ENCODE measurements at regions not wholly inside any gene's neighbourhood (a gene's known extent, or its start where the extent isn't known, plus 50 kb on each side); places are given as distances from the start of the nearest gene placed in this dataset.

GRCh38 chr9:90555351-90556057, 87.1 kb downstream of the DIRAS2 start:
- no peaks in the 10 kb centered on the region for H3K4me1 ChIP-seq
- DNase-seq (no peak), ATAC-seq (no peak)
- intact Hi-C loops (cut with DNase I) = no loop called here
- no peak overlapping the region for H3K27ac ChIP-seq
- no peak overlapping the region for H3K4me3 ChIP-seq
- H3K27me3 ChIP-seq = no peaks in the 10 kb centered on the region
- H3K36me3 ChIP-seq = no peaks in the 10 kb centered on the region
- TF ChIP-seq, protein P1, sequence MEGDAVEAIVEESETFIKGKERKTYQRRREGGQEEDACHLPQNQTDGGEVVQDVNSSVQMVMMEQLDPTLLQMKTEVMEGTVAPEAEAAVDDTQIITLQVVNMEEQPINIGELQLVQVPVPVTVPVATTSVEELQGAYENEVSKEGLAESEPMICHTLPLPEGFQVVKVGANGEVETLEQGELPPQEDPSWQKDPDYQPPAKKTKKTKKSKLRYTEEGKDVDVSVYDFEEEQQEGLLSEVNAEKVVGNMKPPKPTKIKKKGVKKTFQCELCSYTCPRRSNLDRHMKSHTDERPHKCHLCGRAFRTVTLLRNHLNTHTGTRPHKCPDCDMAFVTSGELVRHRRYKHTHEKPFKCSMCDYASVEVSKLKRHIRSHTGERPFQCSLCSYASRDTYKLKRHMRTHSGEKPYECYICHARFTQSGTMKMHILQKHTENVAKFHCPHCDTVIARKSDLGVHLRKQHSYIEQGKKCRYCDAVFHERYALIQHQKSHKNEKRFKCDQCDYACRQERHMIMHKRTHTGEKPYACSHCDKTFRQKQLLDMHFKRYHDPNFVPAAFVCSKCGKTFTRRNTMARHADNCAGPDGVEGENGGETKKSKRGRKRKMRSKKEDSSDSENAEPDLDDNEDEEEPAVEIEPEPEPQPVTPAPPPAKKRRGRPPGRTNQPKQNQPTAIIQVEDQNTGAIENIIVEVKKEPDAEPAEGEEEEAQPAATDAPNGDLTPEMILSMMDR (IDR thresholded peaks at IDR 0.05) = no peak
- no peaks in the 10 kb centered on the region for H3K9me3 ChIP-seq

- DNase-seq = no peak
- no peaks in the 10 kb centered on the region for H3K36me3 ChIP-seq
Measured at GRCh38 chr9:90556897-90557675, 85.5 kb downstream of the DIRAS2 start.

DNA sequence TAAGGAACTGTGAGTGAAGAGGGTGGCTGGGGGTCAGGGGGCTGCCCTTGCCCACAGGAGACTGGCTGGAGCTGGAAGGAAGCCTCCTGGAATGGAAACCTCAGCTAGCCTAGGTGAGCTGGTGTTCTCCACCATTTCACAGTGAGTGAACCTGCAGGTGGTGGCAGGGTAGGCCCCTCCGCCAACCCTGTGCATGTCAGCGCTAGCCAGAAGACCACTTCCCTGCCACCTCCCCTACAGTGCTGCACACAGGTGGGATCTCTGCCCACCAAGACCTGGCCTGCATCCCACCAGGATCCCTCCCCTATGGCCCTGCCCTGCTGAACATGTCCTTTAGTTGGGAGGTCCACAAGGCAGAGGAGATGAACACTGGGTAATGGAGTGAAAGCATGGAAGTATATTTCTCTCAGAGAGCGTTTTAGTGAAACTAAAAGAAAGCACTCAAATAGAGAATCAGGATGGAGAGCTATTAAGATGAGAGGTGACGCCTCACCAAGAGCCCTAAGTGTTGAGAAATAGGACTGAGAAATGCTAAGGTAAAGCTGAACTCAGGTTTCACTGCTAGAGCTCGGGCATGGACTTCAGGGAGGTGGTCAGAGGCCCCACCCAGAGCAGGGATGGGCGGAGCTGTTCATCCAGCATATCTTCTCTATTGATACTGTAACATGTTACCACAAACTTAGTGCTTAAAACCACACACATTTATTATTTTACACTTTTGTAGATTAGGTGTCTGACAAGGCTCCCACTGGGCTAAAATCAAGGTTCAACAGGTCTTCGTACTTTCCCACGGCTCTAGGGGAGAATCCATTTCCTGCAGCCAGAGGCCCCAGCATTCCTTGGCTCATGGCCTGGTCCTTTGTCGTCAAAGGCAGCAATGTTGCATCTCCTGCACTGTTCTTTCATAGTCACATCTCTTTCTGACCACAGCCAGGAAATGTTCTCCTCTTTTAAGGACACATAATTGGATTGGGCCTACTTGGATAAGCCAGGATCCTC, 83.2 kb downstream of the DIRAS2 start:
- no peak for ATAC-seq
- no peaks in the 10 kb centered on the region for H3K27me3 ChIP-seq
- TF ChIP-seq, protein P1 (IDR thresholded peaks at IDR 0.05) = no peak
- no peaks in the 10 kb centered on the region for H3K9me3 ChIP-seq
- no peak for DNase-seq
- no peak overlapping the region for H3K27ac ChIP-seq
- no peaks in the 10 kb centered on the region for H3K36me3 ChIP-seq
- no peak overlapping the region for H3K4me3 ChIP-seq
- intact Hi-C loops (cut with DNase I) = no loop called here
- no peaks in the 10 kb centered on the region for H3K4me1 ChIP-seq

More at GRCh38 chr9:90556897-90557675, 85.5 kb downstream of the DIRAS2 start:
- TF ChIP-seq, protein P1 (IDR thresholded peaks at IDR 0.05) = no peak
- Histone ChIP-seq H3K9me3 (no peaks in the 10 kb centered on the region), H3K4me3 (no peak overlapping the region), H3K4me1 (no peaks in the 10 kb centered on the region), H3K27ac (no peak overlapping the region), H3K27me3 (no peaks in the 10 kb centered on the region)
- ATAC-seq = no peak
- intact Hi-C loops (cut with DNase I) = no loop called here

Small RNA genes lying in the stretch of these regions (microRNA-seq; reads per million reads assigned to microRNA genes)
- gene MIR4290 = 0 reads per million in 2 donors
